GM23248 (cell line): ENCODE measurements at regions not wholly inside any gene's neighbourhood (a gene's known extent, or its start where the extent isn't known, plus 50 kb on each side); places are given as distances from the start of the nearest gene placed in this dataset.

Experiments
- EZH2 ChIP-seq: fragments of 200-600 bp; sonication (generic); IDR thresholded peaks from 2 replicates; pipeline ENCODE4 v1.6.1; 2018; ENCODE audit warnings: antibody characterized with exemption, mild to moderate bottlenecking; ENCODE audit not compliant: insufficient read depth, poor library complexity, severe bottlenecking
- EZH2phosphoT487 ChIP-seq: fragments of 200-600 bp; sonication (generic); IDR thresholded peaks from 2 replicates; pipeline ENCODE4 v1.6.1; 2018; ENCODE audit warnings: antibody characterized with exemption, moderate library complexity, mild to moderate bottlenecking, low read depth; ENCODE audit not compliant: insufficient read depth

- no peak for TF ChIP-seq EZH2
- no peak for TF ChIP-seq EZH2phosphoT487
These were observed 1710.5 kb upstream of the TENM3 start for GRCh38 chr4:180532691-180533090.
